ENCODE measurements at regions not wholly inside any gene's neighbourhood (a gene's known extent, or its start where the extent isn't known, plus 50 kb on each side); places are given as distances from the start of the nearest gene placed in this dataset.

GRCh38 chr4:189443341-189443740 lies 497.3 kb upstream of the FRG1 start:
- no peak for DNase-seq (ENCODE audit: low read depth)
- no peak for TF ChIP-seq CTCF (IDR thresholded peaks at IDR 0.05; ENCODE audit: control insufficient read depth, insufficient read depth, low read depth, low read length, missing control alignments)
- no peak overlapping the region for H3K4me3 ChIP-seq (ENCODE audit: control insufficient read depth, low read depth, low read length)

- no peak for TF ChIP-seq CTCF (IDR thresholded peaks at IDR 0.05; ENCODE audit: control insufficient read depth, insufficient read depth, low read depth, low read length, missing control alignments)
- no peak overlapping the region for H3K4me3 ChIP-seq (ENCODE audit: control insufficient read depth, low read depth, low read length)
- DNase-seq (ENCODE audit: low read depth): no peak
Measured at GRCh38 chr4:189445613-189446012, 495.1 kb upstream of the FRG1 start.

- DNase-seq (ENCODE audit: low read depth): no peak
- no peak for TF ChIP-seq CTCF (IDR thresholded peaks at IDR 0.05; ENCODE audit: control insufficient read depth, insufficient read depth, low read depth, low read length, missing control alignments)
- H3K4me3 ChIP-seq (ENCODE audit: control insufficient read depth, low read depth, low read length): no peak overlapping the region
Measured at GRCh38 chr4:189463734-189464133, 476.9 kb upstream of the FRG1 start.

GRCh38 chr4:189494407-189494806 lies 446.3 kb upstream of the FRG1 start:
- TF ChIP-seq CTCF (IDR thresholded peaks at IDR 0.05; ENCODE audit: control insufficient read depth, insufficient read depth, low read depth, low read length, missing control alignments): no peak
- H3K4me3 ChIP-seq (ENCODE audit: control insufficient read depth, low read depth, low read length): no peak overlapping the region
- no peak for DNase-seq (ENCODE audit: low read depth)

GRCh38 chr4:189497516-189497915 lies 443.2 kb upstream of the FRG1 start:
- no peak overlapping the region for H3K4me3 ChIP-seq (ENCODE audit: control insufficient read depth, low read depth, low read length)
- TF ChIP-seq CTCF (IDR thresholded peaks at IDR 0.05; ENCODE audit: control insufficient read depth, insufficient read depth, low read depth, low read length, missing control alignments): no peak
- DNase-seq (ENCODE audit: low read depth): no peak

- no peak for DNase-seq (ENCODE audit: low read depth)
- no peak for TF ChIP-seq CTCF (IDR thresholded peaks at IDR 0.05; ENCODE audit: control insufficient read depth, insufficient read depth, low read depth, low read length, missing control alignments)
- no peak overlapping the region for H3K4me3 ChIP-seq (ENCODE audit: control insufficient read depth, low read depth, low read length)
Measured at GRCh38 chr4:189497996-189498395, 442.7 kb upstream of the FRG1 start.

- H3K4me3 ChIP-seq (ENCODE audit: control insufficient read depth, low read depth, low read length): no peak overlapping the region
- DNase-seq (ENCODE audit: low read depth): no peak
- TF ChIP-seq CTCF (IDR thresholded peaks at IDR 0.05; ENCODE audit: control insufficient read depth, insufficient read depth, low read depth, low read length, missing control alignments): no peak
Measured at GRCh38 chr4:189498457-189498856, 442.2 kb upstream of the FRG1 start.

Measured in AG09309 (cell line).